ENCODE measurements at regions not wholly inside any gene's neighbourhood (a gene's known extent, or its start where the extent isn't known, plus 50 kb on each side); places are given as distances from the start of the nearest gene placed in this dataset.

DNA sequence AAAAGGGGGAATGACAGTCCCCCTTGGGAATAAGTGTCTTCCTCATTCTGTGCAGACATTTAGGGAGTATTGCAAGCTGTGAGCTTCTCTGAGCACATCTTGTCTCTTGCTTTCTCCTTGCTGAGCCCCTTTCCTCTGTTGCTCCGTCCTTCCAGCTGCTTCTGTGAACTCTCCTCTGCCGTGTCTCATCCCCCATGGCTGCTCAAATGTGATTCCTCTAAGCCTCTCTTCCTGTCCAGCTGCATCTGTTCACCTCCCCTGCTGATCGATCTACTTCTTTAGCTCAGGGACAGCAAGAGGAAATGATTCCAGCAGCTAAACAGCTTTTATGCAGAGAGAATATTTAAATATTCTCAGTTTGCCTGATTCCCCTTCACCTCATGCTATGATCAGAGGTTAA is 328.0 kb upstream of the DNAJC19 start:
- DNase-seq = no peak
- no peak for ATAC-seq (ENCODE audit: poor library complexity)
- intact Hi-C loops (cut with DNase I) = no loop called here

DNA sequence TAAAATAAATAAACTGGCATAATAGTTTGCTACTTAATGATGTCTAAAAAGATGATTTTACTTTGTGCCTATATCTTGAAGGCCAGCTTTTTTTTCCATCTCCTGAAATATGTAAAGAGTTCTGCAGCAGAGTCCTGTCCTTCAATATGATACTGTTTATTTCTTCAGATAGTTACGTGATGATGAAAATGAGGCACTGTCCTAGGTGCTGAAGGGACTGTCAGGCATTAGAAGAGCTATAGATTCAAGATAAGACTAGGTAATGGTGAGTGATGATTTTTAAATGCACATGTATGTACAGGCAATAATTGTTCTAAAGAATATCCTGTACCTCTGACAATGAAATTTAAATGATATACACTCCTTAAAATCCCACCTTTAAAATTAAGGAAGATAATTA is 326.9 kb upstream of the DNAJC19 start:
- intact Hi-C loops (cut with DNase I) = no loop called here
- no peak for DNase-seq
- ATAC-seq (ENCODE audit: poor library complexity) = no peak

DNA sequence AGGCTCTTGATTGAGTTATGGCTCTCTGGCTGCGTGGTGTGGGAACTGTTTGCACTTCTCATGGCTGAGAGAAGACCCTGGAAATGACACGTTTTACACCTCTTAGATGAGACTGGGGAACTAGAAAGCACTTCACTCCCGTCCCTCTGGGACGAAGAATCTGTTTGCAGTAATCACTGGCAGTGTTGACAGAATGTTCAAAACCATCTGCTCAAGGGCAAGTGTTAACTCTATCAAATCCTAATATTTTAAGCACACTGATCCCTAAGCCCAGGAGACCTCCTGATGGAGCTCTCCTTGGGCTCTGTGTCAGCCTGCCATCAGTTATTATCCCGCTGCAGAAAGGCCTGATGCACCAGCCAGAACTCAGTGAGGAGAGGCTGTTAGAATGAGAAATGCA is 323.8 kb upstream of the DNAJC19 start:
- intact Hi-C loops (cut with DNase I) = no loop called here
- ATAC-seq (ENCODE audit: poor library complexity) = no peak
- DNase-seq = no peak

DNA sequence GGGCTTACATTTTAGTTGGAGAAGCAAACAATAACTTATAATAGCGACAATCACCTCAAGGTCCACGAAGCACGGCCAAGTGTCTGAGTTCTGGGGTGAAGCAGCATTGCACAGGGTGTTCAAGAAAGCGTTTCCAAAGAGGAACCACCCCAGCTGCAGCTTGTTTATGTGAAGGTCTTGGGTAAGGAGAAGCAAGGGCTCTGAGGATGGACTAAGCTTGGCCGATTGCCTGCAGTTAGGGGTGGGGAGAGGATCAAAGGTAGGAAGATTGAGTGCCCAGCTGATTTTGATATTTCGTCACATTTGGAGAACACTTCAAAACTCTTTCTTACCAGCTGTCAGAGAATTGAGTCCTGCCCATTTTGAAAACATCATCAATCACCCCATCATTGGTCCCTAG is 321.6 kb upstream of the DNAJC19 start:
- intact Hi-C loops (cut with DNase I) = no loop called here
- ATAC-seq (ENCODE audit: poor library complexity) = no peak
- DNase-seq = no peak

DNA sequence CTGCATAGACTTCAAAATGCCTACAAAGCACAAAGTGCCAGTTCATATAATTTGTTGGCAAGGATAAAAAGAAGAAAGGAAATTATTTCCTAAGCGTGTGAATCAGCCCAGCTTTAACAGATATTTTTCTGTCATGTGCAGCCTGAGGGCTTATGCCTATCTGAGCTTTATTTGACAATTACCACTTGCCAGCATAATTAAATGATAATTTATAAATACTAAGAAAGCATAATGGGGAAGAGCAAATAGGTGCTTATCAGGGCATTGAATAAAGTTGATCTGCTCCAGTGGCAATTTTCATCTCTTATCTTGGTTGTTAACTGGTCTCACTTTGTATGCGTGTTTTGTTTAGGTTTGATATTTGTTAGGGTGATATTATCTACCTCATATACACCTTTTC is 313.4 kb upstream of the DNAJC19 start:
- intact Hi-C loops (cut with DNase I) = no loop called here
- DNase-seq (no peak), ATAC-seq (ENCODE audit: poor library complexity) (no peak)

DNA sequence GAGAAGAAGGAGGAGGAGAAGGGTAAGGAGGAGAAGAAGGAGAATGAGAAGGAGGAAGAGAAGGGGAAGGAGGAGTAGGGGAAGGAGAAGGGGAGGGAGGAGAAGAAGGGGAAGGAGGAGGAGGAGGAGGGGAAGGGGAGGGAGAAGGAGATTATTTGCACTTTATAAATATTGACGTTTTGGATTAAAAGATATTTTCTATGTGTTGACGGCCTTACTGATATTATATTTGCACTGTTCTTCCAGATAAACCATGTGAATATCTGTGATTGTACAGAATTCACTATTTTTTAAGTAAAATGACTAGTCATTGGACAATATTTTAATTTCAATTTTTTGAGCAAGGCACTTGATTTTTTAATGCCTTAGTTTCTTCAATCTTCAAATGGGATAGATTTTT is 310.5 kb upstream of the DNAJC19 start:
- intact Hi-C loops (cut with DNase I) = no loop called here
- no peak for ATAC-seq (ENCODE audit: poor library complexity)
- DNase-seq = no peak

DNA sequence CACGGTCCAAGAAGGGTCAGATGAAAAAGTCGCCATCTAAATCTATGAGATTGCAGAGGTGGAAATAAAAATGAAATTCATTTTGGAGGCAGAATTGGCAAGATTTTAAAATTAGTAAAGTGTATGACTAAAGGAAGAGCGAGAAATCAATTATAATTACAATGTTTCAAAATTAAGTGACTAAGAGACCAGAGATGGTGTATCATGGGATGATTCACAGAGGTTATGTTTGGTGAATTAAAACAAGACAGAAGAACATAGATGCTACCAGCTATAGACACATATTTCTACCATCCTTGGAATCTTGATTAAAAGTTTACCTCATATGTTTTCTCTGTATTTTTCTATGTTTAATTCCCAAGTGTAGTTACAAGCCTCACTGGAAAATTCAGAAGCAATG is 308.9 kb upstream of the DNAJC19 start:
- intact Hi-C loops (cut with DNase I) = no loop called here
- no peak for ATAC-seq (ENCODE audit: poor library complexity)
- DNase-seq = no peak

DNA sequence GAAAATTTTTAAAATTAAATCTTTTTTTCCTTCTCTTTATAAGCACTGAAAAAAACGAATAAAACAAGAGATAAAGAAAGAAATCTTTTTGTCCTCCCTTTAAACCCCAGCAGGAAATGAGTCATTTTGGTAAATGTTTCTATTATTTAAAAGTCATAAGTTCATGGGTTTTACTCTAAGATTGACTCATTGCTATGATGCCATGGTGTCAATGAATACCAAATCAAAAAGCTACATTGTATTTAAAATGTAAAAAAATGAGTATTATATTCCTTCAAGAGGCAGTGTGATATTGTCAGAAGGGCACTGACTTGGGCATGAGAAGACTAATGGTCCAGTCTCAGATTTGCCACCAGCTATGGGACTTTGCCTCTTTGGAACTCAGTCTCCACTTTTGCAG is 303.4 kb upstream of the DNAJC19 start:
- intact Hi-C loops (cut with DNase I) = no loop called here
- ATAC-seq (ENCODE audit: poor library complexity) = no peak

DNA sequence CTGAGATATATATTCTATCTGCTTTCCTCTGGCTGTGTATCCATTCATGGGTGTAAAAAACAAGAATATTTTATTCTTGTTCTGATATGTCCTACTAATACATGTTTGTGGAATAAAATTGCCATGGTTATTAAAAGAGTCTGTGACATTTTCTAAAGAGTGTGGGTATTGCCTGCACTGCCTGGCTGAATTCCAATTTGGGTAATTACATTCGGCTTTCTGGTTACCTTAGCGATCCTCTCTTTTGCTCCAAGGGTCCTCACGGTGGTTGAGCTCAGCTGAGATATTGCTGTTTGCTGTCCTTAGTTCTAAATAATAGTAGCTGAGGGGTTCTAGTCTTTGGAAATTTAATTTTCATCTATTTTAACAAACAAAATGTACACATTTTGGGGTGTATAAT is 301.4 kb upstream of the DNAJC19 start:
- no peak for ATAC-seq (ENCODE audit: poor library complexity)

More for the DNA sequence above, 303.4 kb upstream of the DNAJC19 start:
- no peak for DNase-seq

DNA sequence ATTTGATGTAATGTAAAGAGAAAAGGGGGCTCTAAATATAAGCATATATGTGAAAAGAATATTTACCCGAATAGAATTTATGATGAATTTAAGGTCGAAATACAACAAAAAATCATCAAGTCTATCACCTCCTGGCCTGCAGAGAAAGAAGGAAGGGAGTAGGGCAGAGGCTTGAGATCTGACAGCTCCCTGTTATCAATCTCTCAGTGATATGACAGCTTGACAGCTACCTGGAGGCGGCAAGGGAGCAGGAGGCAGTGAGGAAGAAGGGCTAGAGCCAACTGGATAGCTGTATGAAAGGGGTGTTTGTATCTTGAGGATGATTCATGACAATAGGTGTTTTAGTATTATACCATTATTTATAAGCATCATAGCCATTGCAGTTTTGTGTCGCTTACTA is 299.8 kb upstream of the DNAJC19 start:
- DNase-seq (no peak), ATAC-seq (ENCODE audit: poor library complexity) (no peak)
- intact Hi-C loops (cut with DNase I) = no loop called here

More for the DNA sequence above, 301.4 kb upstream of the DNAJC19 start:
- intact Hi-C loops (cut with DNase I) = no loop called here
- DNase-seq = no peak

DNA sequence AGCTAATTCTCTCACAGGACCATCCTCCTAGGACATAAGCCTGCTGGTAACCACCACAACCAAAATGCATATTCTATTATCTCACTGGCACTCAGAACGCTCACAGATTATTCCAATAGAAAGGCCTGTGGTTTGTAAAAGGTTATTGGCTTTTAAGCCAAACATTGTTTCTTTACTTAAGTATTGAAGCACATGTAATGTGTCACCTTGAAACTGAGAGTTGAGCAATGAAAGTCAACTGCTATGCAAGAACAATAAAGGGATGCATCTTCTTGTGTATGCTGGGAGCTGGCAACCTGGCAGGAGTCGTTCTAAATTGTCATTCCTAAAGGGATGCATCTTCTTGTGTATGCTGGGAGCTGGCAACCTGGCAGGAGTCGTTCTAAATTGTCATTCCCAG is 298.6 kb upstream of the DNAJC19 start:
- ATAC-seq (ENCODE audit: poor library complexity) (no peak), DNase-seq (no peak)
- intact Hi-C loops (cut with DNase I) = no loop called here

DNA sequence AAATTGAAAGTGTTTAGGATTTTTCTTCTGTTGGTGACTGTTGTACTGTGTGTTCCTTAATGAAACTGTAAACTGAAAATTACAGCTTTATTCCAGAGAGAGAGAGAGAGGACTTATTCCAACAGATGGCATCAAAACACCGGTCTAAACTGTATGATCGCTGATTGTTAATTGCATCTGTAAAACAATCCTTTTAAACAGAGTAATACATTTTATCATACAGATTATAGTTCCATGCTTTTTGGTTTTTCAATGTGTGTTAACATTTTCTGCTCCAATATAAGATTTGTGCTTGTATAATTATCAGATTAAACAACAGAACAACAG is 289.7 kb upstream of the DNAJC19 start:
- no peak for DNase-seq
- no peak for ATAC-seq (ENCODE audit: poor library complexity)
- intact Hi-C loops (cut with DNase I) = no loop called here

DNA sequence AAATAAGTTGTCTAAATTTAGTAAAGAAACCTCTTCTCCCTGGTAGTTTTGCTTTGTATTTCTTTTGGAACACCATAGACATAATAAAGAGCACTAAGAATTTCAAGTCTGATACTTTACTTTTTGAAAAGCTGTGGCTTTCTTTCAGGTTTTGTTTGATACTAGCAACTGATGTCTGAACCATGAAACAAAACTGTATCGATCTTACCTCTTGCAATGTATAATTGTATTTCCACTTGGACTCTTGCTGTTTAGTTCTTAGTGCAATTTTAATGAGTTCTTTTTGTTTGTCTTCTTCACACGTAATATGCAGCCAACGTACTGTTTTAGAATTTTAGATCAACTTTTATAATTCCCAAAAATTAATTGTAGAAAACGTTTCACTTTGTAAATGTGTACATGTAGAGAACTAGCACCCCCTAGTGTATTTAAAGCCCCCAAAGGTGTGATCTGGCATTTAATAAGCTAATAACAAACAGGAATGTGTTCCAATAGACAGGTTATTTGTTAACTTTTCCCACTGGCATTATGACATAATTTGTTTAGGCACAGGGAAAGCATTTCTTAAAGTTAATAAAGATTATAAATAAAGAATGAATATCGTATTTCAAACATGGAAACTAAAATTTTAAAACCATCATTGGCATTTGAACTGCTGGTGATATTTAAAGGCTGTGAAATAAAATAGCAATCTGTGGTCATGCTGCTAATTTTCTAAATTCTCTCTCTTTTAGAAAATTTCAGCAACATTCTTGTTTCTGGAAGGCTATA is 289.1 kb upstream of the DNAJC19 start:
- ATAC-seq (ENCODE audit: poor library complexity) (no peak), DNase-seq (no peak)
- intact Hi-C loops (cut with DNase I) = no loop called here

DNA sequence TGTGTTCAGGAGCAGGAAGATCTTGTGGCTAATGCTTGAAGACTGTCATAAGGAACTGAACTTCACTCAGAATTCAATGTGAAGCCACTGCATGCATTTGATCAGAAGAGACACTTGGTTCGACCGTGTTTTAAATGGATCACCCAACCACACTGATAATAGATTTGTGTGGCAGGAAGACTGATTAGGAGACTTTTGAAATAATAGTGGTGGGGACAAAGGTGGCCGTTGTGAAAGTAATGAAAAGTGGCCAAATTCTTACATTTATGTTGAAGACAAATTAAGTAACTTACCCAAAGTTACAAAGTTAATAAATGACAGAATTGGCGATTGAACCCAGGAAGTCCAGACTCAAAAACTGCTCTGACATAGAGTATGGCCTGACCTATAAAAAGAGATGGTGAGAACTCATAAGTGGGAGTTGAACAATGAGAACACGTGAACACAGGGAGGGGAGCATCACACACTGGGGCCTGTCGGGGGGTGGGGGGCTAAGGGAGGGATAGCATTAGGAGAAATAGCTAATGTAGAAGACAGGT is 286.9 kb upstream of the DNAJC19 start:
- intact Hi-C loops (cut with DNase I) = no loop called here
- DNase-seq (no peak), ATAC-seq (ENCODE audit: poor library complexity) (no peak)

DNA sequence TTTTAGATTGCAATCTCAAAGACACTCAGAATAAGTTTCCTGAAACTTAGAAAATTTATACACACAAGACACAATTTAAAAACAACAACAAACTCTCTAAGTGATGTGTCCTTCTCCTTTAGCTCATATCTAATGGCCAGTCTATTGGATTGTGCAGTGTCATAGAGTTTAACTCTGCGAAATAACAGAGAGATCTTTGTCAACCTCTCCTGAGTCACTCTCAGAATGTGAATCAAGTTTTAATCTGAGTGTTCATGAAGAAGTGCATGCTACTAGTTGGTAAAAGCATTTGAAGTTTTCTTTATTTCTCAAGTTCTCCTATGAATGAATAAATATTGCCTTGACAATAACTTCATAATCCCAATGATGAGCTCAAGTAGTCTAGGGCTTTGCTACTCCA is 284.5 kb upstream of the DNAJC19 start:
- intact Hi-C loops (cut with DNase I) = no loop called here
- ATAC-seq (ENCODE audit: poor library complexity) (no peak), DNase-seq (no peak)

DNA sequence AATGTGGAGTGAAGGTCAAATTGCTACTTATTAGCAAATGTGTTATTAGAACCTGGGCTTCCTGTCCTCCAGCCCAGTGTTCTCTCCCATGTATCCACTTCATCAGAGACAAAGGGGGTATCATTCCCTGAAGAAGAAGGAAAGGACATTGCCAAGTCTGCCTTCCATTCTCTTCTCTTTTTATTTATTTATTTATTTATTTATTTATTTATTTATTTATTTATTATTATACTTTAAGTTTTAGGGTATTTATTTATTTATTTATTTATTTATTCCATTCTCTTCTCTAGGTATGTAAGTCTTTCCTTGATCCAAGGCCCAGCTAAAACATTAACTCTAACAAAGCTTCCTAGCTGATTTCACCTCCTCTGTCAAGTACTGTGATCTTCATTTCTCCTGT is 277.8 kb upstream of the DNAJC19 start:
- ATAC-seq (ENCODE audit: poor library complexity) = no peak
- no peak for DNase-seq
- intact Hi-C loops (cut with DNase I) = no loop called here

DNA sequence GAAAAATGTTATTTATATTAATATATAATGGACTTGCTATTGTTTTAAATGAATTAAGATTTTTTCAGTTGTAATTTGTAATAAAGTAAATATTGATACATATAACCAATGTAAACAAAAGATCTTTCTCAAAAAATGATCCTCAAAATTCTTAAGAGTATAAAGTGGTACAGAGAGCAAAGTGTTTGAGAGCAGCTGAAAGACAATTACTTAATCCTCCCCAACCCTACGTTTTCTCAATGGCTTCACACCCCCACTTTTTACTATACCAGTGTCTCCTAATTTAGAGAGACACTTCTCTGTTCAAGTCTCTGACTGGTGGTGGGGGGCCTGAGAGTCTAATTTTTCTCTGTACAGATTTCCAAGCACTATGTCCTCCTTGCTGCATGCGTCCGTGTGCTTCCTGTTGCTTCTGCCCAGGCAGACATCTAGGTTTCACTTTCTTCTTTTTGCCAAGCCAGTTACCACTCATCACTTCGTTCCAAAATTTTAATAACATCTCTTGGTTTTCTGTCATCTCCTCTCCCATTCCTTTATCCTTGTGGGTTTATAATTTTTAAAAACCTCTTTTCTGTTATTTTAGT is 276.3 kb upstream of the DNAJC19 start:
- intact Hi-C loops (cut with DNase I) = no loop called here
- ATAC-seq (ENCODE audit: poor library complexity) (no peak), DNase-seq (no peak)

DNA sequence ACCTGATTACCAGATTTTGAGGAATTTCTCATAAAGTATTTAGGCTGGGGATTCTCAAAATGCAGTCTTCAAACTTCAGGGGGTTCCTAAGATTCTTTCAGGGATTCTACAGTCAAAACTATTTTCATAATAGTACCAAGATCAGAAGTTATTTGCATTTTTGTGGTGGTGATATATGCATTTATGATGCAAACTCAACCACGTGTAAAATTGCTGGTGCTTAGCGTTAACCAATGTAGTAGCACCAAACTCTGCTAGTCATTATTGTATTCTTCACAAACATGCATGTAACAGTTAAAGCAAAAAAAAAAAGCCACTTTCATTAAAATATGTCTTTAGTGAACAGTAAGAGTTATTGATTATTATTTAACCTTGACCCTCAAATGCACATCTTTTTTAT is 274.9 kb upstream of the DNAJC19 start:
- intact Hi-C loops (cut with DNase I) = no loop called here
- ATAC-seq (ENCODE audit: poor library complexity) (no peak), DNase-seq (no peak)

DNA sequence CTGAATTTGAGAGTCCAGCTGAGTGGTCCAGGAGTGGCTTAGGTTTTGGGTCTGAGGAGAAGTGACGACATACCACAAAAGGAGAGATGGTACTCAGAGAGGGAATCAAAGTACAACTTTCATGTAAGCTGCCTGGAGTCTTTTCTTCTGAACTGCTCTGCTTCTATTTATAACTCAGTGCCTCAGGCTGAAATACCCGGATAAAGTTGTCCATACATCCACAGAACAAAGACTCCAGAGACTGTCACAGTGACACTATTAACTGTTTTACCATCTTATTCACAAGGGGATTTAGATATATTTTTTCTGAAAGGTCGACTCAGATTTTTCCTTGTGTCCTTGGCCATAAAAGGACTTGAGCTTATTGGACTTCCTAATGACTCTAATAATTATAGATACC is 264.3 kb upstream of the DNAJC19 start:
- DNase-seq = no peak
- intact Hi-C loops (cut with DNase I) = no loop called here
- ATAC-seq (ENCODE audit: poor library complexity) = no peak

DNA sequence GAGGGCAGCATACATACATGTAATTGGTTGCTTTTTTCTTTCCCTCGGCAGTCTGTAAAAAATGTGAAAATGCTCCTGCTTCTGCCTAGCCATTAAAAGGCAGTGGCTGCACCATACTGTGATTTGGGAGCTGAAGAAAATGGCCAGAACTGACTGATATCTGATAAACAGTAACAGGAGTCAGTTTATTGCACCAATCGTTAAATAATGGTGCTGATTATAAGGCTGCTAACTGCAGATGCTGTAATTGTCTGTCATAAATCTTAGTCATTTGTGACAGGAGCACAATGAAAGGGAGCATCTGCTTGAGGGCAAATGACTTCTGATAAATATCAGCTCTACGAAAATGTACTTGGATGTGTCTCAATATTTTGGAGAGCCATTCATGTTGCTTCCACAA is 263.1 kb upstream of the DNAJC19 start:
- ATAC-seq (ENCODE audit: poor library complexity) (no peak), DNase-seq (no peak)
- intact Hi-C loops (cut with DNase I) = no loop called here

DNA sequence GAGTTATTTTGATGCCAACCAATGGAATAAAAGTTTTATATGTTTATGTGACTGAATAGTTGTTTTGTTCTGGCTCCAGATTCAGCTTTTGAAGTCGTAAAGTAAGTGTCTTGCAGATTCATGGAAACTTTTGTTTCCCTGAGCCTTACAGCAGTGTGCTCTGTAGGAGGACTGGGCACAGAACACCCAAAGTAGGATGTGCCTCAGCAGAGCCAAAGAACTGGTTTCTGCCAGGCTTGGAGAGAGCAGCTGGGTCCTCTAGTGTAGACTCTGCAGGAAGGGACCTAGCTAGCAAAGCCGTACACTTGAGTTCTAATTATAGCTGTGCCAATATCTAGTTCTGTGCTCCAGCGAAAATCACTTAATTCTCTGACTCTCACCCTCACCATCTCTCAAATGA is 261.2 kb upstream of the DNAJC19 start:
- no peak for DNase-seq
- ATAC-seq (ENCODE audit: poor library complexity) = no peak
- intact Hi-C loops (cut with DNase I) = no loop called here
